BJ (cell line): ENCODE measurements at regions not wholly inside any gene's neighbourhood (a gene's known extent, or its start where the extent isn't known, plus 50 kb on each side); places are given as distances from the start of the nearest gene placed in this dataset.

Experiments used
- CTCF ChIA-PET: fragments of 350-600 bp; formaldehyde crosslinking; extraction: SDS; loops from one replicate; lab custom pipeline; 2021; ENCODE audit warnings: antibody characterized with exemption, inconsistent platforms; lab: Yijun Ruan, JAX
- POLR2A ChIA-PET: fragments of 300-600 bp; sonication (Branson Sonifier 250); formaldehyde crosslinking; extraction: SDS; loops from one replicate; lab custom pipeline; 2021; ENCODE audit warnings: antibody characterized with exemption; lab: Charles Lee
- DNase-seq: peaks from one replicate; pipeline ENCODE4 v3.0.0-alpha.2; 2011; ENCODE audit warnings: low read depth
- H3K27me3 ChIP-seq: 2 replicates; pipeline ENCODE4 v1.6.0; 2011; ENCODE audit warnings: low read length; ENCODE audit not compliant: control insufficient read depth, insufficient read depth
- H3K36me3 ChIP-seq: 2 replicates; pipeline ENCODE4 v1.5.1; 2011; ENCODE audit warnings: low read length; ENCODE audit not compliant: control insufficient read depth, insufficient read depth
- H3K4me3 ChIP-seq: 2 replicates; pipeline ENCODE4 v1.5.1; 2011; ENCODE audit warnings: low read depth, mild to moderate bottlenecking, control low read depth, low read length
- CTCF ChIP-seq: IDR thresholded peaks from 2 replicates; pipeline ENCODE4 v1.5.1; 2011; ENCODE audit warnings: low read depth, mild to moderate bottlenecking, control low read depth, inconsistent platforms, low read length, moderate library complexity; ENCODE audit not compliant: insufficient read depth

GRCh38 chr4:45072981-45073380, 346.6 kb upstream of the GNPDA2 start:
- Histone ChIP-seq H3K4me3 (no peak overlapping the region), H3K27me3 (no peaks in the 10 kb centered on the region), H3K36me3 (no peaks in the 10 kb centered on the region)
- no peak for TF ChIP-seq CTCF
- ChIA-PET CTCF (no interaction called here), POLR2A (no interaction called here)
- DNase-seq, result no peak

- no peak for DNase-seq
- POLR2A ChIA-PET, result no interaction called here
Observed at GRCh38 chr4:45064741-45065140, 338.4 kb upstream of the GNPDA2 start.

GRCh38 chr4:45063696-45064095, 337.3 kb upstream of the GNPDA2 start:
- ChIA-PET CTCF (no interaction called here), POLR2A (no interaction called here)
- H3K36me3 ChIP-seq, result no peaks in the 10 kb centered on the region
- no peak for DNase-seq
- no peak for TF ChIP-seq CTCF
- H3K4me3 ChIP-seq, result no peak overlapping the region
- H3K27me3 ChIP-seq, result no peaks in the 10 kb centered on the region

More at GRCh38 chr4:45064741-45065140, 338.4 kb upstream of the GNPDA2 start:
- CTCF ChIA-PET, result no interaction called here
- Histone ChIP-seq H3K36me3 (no peaks in the 10 kb centered on the region), H3K27me3 (no peaks in the 10 kb centered on the region), H3K4me3 (no peak overlapping the region)
- TF ChIP-seq CTCF, result no peak

- Histone ChIP-seq H3K27me3 (no peaks in the 10 kb centered on the region), H3K36me3 (no peaks in the 10 kb centered on the region), H3K4me3 (no peak overlapping the region)
- POLR2A ChIA-PET, result no interaction called here
- no peak for DNase-seq
- TF ChIP-seq CTCF, result no peak
- CTCF ChIA-PET, result no interaction called here
Observed at GRCh38 chr4:45062935-45063545, 336.7 kb upstream of the GNPDA2 start.

GRCh38 chr4:45043911-45044310, 317.6 kb upstream of the GNPDA2 start:
- Histone ChIP-seq H3K36me3 (no peaks in the 10 kb centered on the region), H3K27me3 (no peaks in the 10 kb centered on the region), H3K4me3 (no peak overlapping the region)
- TF ChIP-seq CTCF, result no peak
- ChIA-PET POLR2A (no interaction called here), CTCF (no interaction called here)
- no peak for DNase-seq
